ENCODE measurements at regions not wholly inside any gene's neighbourhood (a gene's known extent, or its start where the extent isn't known, plus 50 kb on each side); places are given as distances from the start of the nearest gene placed in this dataset.

GRCh38 chr11:109707411-109707810, 285.4 kb downstream of the C11orf87 start:
- no peak for TF ChIP-seq CTCF (IDR thresholded peaks at IDR 0.05)
- no peak for TF ChIP-seq POLR2A (IDR thresholded peaks at IDR 0.05)

All from ovary (tissue), 3 donors.